M059J (cell line): ENCODE measurements at regions not wholly inside any gene's neighbourhood (a gene's known extent, or its start where the extent isn't known, plus 50 kb on each side); places are given as distances from the start of the nearest gene placed in this dataset.

Source experiments
- DNase-seq: peaks from one replicate; pipeline ENCODE4 v3.0.0-alpha.2; 2012; ENCODE audit warnings: low read depth

GRCh38 chr2:67707896-67708295 is 310.8 kb downstream of the ETAA1 start:
- no peak for DNase-seq

- no peak for DNase-seq
These were observed 312.7 kb downstream of the ETAA1 start for GRCh38 chr2:67709835-67710234.

- no peak for DNase-seq
These were observed 315.4 kb downstream of the ETAA1 start for GRCh38 chr2:67712484-67712883.

- DNase-seq = no peak
These were observed 316.2 kb downstream of the ETAA1 start for GRCh38 chr2:67713376-67713775.

GRCh38 chr2:67716895-67717396 is 319.8 kb downstream of the ETAA1 start:
- no peak for DNase-seq

GRCh38 chr2:67717692-67718091 is 320.6 kb downstream of the ETAA1 start:
- no peak for DNase-seq

GRCh38 chr2:67719351-67719750 is 322.2 kb downstream of the ETAA1 start:
- no peak for DNase-seq

- no peak for DNase-seq
These were observed 324.4 kb downstream of the ETAA1 start for GRCh38 chr2:67721516-67721915.

- no peak for DNase-seq
These were observed 327.1 kb downstream of the ETAA1 start for GRCh38 chr2:67724261-67724660.

GRCh38 chr2:67725731-67726130 is 328.6 kb downstream of the ETAA1 start:
- DNase-seq = no peak

GRCh38 chr2:67726416-67726815 is 329.3 kb downstream of the ETAA1 start:
- DNase-seq = no peak

- no peak for DNase-seq
These were observed 330.0 kb downstream of the ETAA1 start for GRCh38 chr2:67727131-67727530.

- DNase-seq = no peak
These were observed 330.5 kb downstream of the ETAA1 start for GRCh38 chr2:67727623-67728022.

- no peak for DNase-seq
These were observed 332.3 kb downstream of the ETAA1 start for GRCh38 chr2:67729474-67729873.

GRCh38 chr2:67733517-67733916 is 329.3 kb downstream of the C1D start:
- DNase-seq = peak; percentile 27

GRCh38 chr2:67752199-67752598 is 310.6 kb downstream of the C1D start:
- no peak for DNase-seq

GRCh38 chr2:67752969-67753368 is 309.8 kb downstream of the C1D start:
- DNase-seq = peak; percentile 86

GRCh38 chr2:67755156-67755882 is 307.5 kb downstream of the C1D start:
- DNase-seq = no peak

- DNase-seq = no peak
These were observed 301.8 kb downstream of the C1D start for GRCh38 chr2:67760995-67761394.

GRCh38 chr2:67771380-67771779 is 291.4 kb downstream of the C1D start:
- no peak for DNase-seq

GRCh38 chr2:67772216-67773170 is 290.3 kb downstream of the C1D start:
- peak; percentile 7 for DNase-seq

- no peak for DNase-seq
These were observed 289.0 kb downstream of the C1D start for GRCh38 chr2:67773851-67774250.

GRCh38 chr2:67776276-67776675 is 286.5 kb downstream of the C1D start:
- DNase-seq = peak; percentile 45
